HEK293 (cell line): ENCODE measurements at regions not wholly inside any gene's neighbourhood (a gene's known extent, or its start where the extent isn't known, plus 50 kb on each side); places are given as distances from the start of the nearest gene placed in this dataset.

Experiments
- SP2 ChIP-seq: fragments of 450-650 bp; formaldehyde crosslinking; IDR thresholded peaks from 2 replicates; pipeline ENCODE4 v1.5.1; 2016; ENCODE audit warnings: missing biosample characterization, missing genetic modification characterization
- YY1 ChIP-seq: fragments of 450-650 bp; formaldehyde crosslinking; IDR thresholded peaks from 2 replicates; pipeline ENCODE4 v1.5.1; 2018; ENCODE audit warnings: missing biosample characterization, missing genetic modification characterization
- ZBTB21 ChIP-seq: fragments of 450-650 bp; formaldehyde crosslinking; IDR thresholded peaks from 2 replicates; pipeline ENCODE4 v1.5.1; 2017; ENCODE audit warnings: missing biosample characterization, missing genetic modification characterization
- ZNF157 ChIP-seq: fragments of 450-650 bp; formaldehyde crosslinking; IDR thresholded peaks from 2 replicates; pipeline ENCODE4 v1.5.1; 2016; ENCODE audit warnings: missing biosample characterization, missing genetic modification characterization
- ZNF24 ChIP-seq: fragments of 450-650 bp; formaldehyde crosslinking; IDR thresholded peaks from 2 replicates; pipeline ENCODE4 v1.5.1; 2016; ENCODE audit warnings: missing biosample characterization, missing genetic modification characterization
- ZNF791 ChIP-seq: fragments of 450-650 bp; formaldehyde crosslinking; IDR thresholded peaks from 2 replicates; pipeline ENCODE4 v1.5.1; 2016; ENCODE audit warnings: missing biosample characterization, missing genetic modification characterization
- TF ChIP-seq, protein P1 (sequence below): fragments of 450-650 bp; formaldehyde crosslinking; IDR thresholded peaks from 2 replicates; pipeline ENCODE4 v1.5.1; 2016; ENCODE audit warnings: missing biosample characterization, missing genetic modification characterization
- TF ChIP-seq, protein P2 (sequence below): fragments of 450-650 bp; formaldehyde crosslinking; IDR thresholded peaks from 2 replicates; pipeline ENCODE4; 2016; ENCODE audit warnings: missing biosample characterization, missing genetic modification characterization
- TF ChIP-seq, protein P3 (sequence below): fragments of 450-650 bp; formaldehyde crosslinking; IDR thresholded peaks from 2 replicates; pipeline ENCODE4 v1.5.1; 2017; ENCODE audit warnings: missing biosample characterization, missing genetic modification characterization
- TF ChIP-seq, protein P4 (sequence below): fragments of 450-650 bp; formaldehyde crosslinking; IDR thresholded peaks from 2 replicates; pipeline ENCODE4 v1.5.1; 2016; ENCODE audit warnings: missing biosample characterization, missing genetic modification characterization
- TF ChIP-seq, protein P5 (sequence below): fragments of 450-650 bp; IDR thresholded peaks from 2 replicates; pipeline ENCODE4 v1.5.1; 2018; ENCODE audit warnings: missing biosample characterization, mild to moderate bottlenecking, missing genetic modification characterization

DNA sequence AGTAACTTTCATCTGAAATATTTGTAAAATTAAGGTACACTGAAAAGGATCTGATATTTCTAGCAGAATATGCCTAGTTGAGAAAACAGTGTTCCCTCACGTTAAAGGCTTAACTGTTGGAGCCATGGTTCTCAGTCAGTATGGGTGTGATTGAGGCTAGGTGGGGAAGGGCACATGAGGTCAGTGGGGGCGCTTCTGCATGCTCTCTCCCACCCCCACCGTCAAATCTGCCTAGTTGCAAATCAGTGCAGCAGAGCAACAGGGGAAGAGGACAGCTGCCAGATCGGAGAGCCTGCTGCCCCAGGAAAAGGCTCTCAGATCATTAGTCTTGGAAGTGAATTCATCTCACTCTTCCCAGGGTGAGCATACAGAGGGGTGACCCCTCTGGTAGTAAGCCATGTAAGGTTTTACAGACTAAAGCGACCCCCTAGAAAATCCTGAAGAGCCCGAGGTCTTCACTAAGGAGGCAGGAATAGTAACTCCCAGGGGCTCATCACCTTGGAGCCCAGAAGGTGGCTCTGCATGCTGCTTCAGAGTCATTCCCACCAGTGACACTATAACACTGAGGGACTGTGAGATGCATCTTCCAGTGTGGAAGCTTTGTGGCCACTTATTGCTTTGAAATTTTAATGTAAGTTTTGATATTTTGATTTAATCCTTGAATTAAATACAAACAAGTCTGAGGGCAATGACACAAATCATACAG, 83.1 kb upstream of the BARHL2 start:
- TF ChIP-seq ZNF24 (tag by site-specific recombination) (no peak), ZNF791 (tag by site-specific recombination) (no peak), ZNF157 (no peak), YY1 (no peak), ZBTB21 (tag by site-specific recombination) (no peak), SP2 (no peak)
- TF ChIP-seq, protein P1, sequence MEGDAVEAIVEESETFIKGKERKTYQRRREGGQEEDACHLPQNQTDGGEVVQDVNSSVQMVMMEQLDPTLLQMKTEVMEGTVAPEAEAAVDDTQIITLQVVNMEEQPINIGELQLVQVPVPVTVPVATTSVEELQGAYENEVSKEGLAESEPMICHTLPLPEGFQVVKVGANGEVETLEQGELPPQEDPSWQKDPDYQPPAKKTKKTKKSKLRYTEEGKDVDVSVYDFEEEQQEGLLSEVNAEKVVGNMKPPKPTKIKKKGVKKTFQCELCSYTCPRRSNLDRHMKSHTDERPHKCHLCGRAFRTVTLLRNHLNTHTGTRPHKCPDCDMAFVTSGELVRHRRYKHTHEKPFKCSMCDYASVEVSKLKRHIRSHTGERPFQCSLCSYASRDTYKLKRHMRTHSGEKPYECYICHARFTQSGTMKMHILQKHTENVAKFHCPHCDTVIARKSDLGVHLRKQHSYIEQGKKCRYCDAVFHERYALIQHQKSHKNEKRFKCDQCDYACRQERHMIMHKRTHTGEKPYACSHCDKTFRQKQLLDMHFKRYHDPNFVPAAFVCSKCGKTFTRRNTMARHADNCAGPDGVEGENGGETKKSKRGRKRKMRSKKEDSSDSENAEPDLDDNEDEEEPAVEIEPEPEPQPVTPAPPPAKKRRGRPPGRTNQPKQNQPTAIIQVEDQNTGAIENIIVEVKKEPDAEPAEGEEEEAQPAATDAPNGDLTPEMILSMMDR (tag by site-specific recombination) = no peak
- TF ChIP-seq, protein P2, sequence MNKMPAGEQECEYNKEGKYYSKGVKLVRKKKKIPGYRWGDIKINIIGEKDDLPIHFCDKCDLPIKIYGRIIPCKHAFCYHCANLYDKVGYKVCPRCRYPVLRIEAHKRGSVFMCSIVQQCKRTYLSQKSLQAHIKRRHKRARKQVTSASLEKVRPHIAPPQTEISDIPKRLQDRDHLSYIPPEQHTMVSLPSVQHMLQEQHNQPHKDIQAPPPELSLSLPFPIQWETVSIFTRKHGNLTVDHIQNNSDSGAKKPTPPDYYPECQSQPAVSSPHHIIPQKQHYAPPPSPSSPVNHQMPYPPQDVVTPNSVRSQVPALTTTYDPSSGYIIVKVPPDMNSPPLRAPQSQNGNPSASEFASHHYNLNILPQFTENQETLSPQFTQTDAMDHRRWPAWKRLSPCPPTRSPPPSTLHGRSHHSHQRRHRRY (tag by site-specific recombination) = no peak
- TF ChIP-seq, protein P3, sequence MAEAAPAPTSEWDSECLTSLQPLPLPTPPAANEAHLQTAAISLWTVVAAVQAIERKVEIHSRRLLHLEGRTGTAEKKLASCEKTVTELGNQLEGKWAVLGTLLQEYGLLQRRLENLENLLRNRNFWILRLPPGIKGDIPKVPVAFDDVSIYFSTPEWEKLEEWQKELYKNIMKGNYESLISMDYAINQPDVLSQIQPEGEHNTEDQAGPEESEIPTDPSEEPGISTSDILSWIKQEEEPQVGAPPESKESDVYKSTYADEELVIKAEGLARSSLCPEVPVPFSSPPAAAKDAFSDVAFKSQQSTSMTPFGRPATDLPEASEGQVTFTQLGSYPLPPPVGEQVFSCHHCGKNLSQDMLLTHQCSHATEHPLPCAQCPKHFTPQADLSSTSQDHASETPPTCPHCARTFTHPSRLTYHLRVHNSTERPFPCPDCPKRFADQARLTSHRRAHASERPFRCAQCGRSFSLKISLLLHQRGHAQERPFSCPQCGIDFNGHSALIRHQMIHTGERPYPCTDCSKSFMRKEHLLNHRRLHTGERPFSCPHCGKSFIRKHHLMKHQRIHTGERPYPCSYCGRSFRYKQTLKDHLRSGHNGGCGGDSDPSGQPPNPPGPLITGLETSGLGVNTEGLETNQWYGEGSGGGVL (tag by site-specific recombination) = no peak
- TF ChIP-seq, protein P4, sequence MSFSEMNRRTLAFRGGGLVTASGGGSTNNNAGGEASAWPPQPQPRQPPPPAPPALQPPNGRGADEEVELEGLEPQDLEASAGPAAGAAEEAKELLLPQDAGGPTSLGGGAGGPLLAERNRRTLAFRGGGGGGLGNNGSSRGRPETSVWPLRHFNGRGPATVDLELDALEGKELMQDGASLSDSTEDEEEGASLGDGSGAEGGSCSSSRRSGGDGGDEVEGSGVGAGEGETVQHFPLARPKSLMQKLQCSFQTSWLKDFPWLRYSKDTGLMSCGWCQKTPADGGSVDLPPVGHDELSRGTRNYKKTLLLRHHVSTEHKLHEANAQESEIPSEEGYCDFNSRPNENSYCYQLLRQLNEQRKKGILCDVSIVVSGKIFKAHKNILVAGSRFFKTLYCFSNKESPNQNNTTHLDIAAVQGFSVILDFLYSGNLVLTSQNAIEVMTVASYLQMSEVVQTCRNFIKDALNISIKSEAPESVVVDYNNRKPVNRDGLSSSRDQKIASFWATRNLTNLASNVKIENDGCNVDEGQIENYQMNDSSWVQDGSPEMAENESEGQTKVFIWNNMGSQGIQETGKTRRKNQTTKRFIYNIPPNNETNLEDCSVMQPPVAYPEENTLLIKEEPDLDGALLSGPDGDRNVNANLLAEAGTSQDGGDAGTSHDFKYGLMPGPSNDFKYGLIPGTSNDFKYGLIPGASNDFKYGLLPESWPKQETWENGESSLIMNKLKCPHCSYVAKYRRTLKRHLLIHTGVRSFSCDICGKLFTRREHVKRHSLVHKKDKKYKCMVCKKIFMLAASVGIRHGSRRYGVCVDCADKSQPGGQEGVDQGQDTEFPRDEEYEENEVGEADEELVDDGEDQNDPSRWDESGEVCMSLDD = no peak
- TF ChIP-seq, protein P5, sequence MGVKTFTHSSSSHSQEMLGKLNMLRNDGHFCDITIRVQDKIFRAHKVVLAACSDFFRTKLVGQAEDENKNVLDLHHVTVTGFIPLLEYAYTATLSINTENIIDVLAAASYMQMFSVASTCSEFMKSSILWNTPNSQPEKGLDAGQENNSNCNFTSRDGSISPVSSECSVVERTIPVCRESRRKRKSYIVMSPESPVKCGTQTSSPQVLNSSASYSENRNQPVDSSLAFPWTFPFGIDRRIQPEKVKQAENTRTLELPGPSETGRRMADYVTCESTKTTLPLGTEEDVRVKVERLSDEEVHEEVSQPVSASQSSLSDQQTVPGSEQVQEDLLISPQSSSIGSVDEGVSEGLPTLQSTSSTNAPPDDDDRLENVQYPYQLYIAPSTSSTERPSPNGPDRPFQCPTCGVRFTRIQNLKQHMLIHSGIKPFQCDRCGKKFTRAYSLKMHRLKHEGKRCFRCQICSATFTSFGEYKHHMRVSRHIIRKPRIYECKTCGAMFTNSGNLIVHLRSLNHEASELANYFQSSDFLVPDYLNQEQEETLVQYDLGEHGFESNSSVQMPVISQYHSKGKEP = no peak
